ENCODE measurements at regions not wholly inside any gene's neighbourhood (a gene's known extent, or its start where the extent isn't known, plus 50 kb on each side); places are given as distances from the start of the nearest gene placed in this dataset.
"Not testable (repeated sequence)": the region's sequence is repeated elsewhere in the genome, so short reads cannot be mapped to it uniquely, and the experiment has no call there.

DNA sequence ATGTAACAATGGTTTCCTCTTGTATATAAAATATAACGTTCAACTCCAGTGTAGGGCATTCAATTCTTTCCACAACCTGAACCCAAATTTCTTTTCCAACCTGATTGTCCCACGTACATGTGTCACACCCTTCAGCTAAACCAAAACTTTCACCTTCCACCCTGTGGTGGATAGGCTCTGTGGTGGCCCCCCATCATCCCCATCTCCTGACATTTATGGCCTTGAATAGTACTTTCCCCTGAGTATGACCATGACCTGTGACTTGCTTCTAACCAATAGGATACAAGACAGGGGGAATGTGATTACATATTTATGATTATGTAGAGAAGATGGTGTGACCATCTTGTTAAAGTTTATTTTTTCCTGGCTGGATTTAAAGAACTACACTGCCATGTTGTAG, 377.0 kb downstream of the PTPRC start:
- Histone ChIP-seq H3K9me3 (ENCODE audit: low read depth, low read length) (no peaks in the 10 kb centered on the region), H3K4me3 (no peak overlapping the region), H3K27ac (no peak overlapping the region), H3K9ac (ENCODE audit: insufficient read length) (no peak overlapping the region), H3K36me3 (ENCODE audit: insufficient read depth, low read length) (no peaks in the 10 kb centered on the region)
- no peak for TF ChIP-seq EZH2 (IDR thresholded peaks at IDR 0.05)
- no peak for TF ChIP-seq POLR2AphosphoS5 (IDR thresholded peaks at IDR 0.05; ENCODE audit: borderline replicate concordance, low read depth, low read length)
- no peak for TF ChIP-seq FOXP2 (optimal IDR thresholded peaks at IDR 0.05; ENCODE audit: control extremely low read depth, extremely low read length, insufficient read depth)
- no peak for DNase-seq (ENCODE audit: low read depth, low spot score)

DNA sequence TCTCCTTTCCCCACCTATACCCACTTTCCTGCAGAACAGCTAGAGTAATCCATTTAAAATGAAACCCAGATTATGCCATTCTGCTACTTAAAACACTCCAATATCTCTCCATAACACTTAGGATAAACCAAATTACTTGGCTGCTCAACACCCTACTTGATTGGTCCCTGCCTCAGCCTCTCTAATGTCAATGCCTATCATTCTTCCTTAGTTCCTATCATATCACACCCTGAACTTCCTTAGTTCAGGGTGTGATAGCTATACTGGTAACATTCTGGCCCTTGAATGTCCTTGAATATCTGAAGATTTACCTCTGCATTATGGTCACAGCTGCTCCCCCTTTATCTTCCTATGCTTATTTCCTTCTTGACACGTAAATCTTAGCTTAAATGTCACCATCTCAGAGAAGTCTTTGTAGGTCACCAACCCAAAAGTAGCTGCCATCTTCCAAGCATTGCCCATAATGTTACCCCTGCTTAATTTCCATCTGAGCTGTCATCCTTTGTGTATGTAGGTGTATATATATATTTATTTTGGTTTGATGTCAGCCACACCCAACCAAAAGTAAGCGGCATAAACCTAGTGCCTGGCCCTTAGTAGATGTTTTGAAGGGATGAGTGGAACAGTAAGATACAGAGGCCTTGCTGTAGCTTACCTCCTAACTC, 379.8 kb downstream of the PTPRC start:
- TF ChIP-seq POLR2AphosphoS5 (IDR thresholded peaks at IDR 0.05; ENCODE audit: borderline replicate concordance, low read depth, low read length) (no peak), EZH2 (IDR thresholded peaks at IDR 0.05) (no peak), FOXP2 (optimal IDR thresholded peaks at IDR 0.05; ENCODE audit: control extremely low read depth, extremely low read length, insufficient read depth) (no peak)

DNA sequence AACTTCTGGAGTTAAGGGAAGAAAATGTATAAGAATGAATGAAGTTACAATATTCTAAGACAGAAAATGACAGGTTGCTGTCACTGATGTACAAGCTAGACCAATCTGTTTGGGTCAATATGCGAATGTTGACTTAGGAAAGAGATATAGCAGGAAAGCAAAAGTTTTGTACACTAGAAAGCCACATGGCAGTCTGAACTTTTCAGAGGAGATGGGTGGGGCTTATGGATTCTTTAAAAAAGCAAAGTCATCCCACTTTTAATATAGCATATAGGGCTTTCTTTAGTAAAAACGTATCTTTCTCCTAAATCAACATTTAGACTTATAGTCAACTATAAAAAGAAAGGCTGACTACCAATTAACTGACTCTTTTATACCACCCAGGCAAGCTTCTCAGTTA, 381.2 kb downstream of the PTPRC start:
- Histone ChIP-seq H3K4me3 (no peak overlapping the region), H3K9ac (ENCODE audit: insufficient read length) (peak overlapping the region; percentile 7), H3K36me3 (ENCODE audit: insufficient read depth, low read length) (0 out of 2 replicates have a peak, but pooled peaks cover 3% of the 10 kb centered on the region), H3K27ac (peak overlapping the region; percentile 51; the same call in 1 of the 2 replicates), H3K9me3 (ENCODE audit: low read depth, low read length) (no peaks in the 10 kb centered on the region; the same call in 1 of the 2 replicates)
- no peak for DNase-seq (ENCODE audit: low read depth, low spot score)
- TF ChIP-seq POLR2AphosphoS5 (IDR thresholded peaks at IDR 0.05; ENCODE audit: borderline replicate concordance, low read depth, low read length) (no peak), EZH2 (IDR thresholded peaks at IDR 0.05) (no peak), FOXP2 (optimal IDR thresholded peaks at IDR 0.05; ENCODE audit: control extremely low read depth, extremely low read length, insufficient read depth) (no peak)

More for the DNA sequence above, 379.8 kb downstream of the PTPRC start:
- 0 out of 2 replicates have a peak, but pooled peaks cover 3% of the 10 kb centered on the region for H3K36me3 ChIP-seq (ENCODE audit: insufficient read depth, low read length)
- no peak overlapping the region for H3K4me3 ChIP-seq
- no peak overlapping the region for H3K27ac ChIP-seq
- H3K9ac ChIP-seq (ENCODE audit: insufficient read length), result no peak overlapping the region
- no peaks in the 10 kb centered on the region; the same call in 1 of the 2 replicates for H3K9me3 ChIP-seq (ENCODE audit: low read depth, low read length)
- DNase-seq (ENCODE audit: low read depth, low spot score), result no peak

DNA sequence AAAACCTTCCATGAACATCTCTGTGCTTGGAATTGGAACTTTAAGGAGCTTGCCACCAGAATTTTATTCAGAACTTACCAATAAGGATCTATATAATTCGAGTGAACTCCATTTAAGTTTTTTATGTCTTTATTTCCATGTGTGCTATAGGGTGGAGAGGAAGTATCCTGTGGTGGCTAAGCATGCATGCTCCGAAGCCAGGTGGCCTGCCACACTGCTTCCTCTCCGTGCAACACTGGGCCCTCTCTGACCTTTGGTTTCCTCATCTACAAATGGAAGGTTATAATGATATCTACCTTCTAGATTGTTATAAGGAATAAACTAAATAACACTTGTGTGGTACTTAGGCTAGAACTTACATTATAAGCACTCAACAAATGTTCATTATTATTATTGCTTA, 382.1 kb downstream of the PTPRC start:
- Histone ChIP-seq H3K36me3 (ENCODE audit: insufficient read depth, low read length) (0 out of 2 replicates have a peak, but pooled peaks cover 3% of the 10 kb centered on the region), H3K9ac (ENCODE audit: insufficient read length) (no peak overlapping the region), H3K27ac (peak overlapping the region; percentile 51; the same call in 1 of the 2 replicates), H3K9me3 (ENCODE audit: low read depth, low read length) (no peaks in the 10 kb centered on the region; the same call in 1 of the 2 replicates), H3K4me3 (no peak overlapping the region)
- no peak for DNase-seq (ENCODE audit: low read depth, low spot score)
- TF ChIP-seq EZH2 (IDR thresholded peaks at IDR 0.05) (no peak), POLR2AphosphoS5 (IDR thresholded peaks at IDR 0.05; ENCODE audit: borderline replicate concordance, low read depth, low read length) (no peak), FOXP2 (optimal IDR thresholded peaks at IDR 0.05; ENCODE audit: control extremely low read depth, extremely low read length, insufficient read depth) (no peak)

DNA sequence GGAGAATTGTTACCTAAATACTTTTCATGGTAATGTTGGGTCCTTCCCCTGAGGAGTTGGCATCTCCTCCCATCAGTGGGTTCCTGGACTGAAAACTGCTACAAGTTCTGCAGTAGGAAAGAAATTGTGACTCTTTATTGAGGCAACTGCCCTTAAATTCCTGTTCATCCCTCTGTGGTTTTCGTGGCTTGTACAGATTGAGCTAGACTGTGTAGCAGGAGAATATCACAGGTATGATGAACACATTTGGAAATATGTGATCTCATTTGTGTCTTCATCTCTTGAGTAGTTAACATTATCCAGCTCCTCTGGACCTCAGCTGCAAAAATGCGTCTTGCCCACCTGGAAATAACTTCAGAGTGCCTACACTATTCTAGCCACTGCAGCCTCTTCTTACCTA, 390.6 kb downstream of the PTPRC start:
- Histone ChIP-seq H3K27ac (no peak overlapping the region), H3K9ac (ENCODE audit: insufficient read length) (no peak overlapping the region), H3K9me3 (ENCODE audit: low read depth, low read length) (no peaks in the 10 kb centered on the region), H3K36me3 (ENCODE audit: insufficient read depth, low read length) (no peaks in the 10 kb centered on the region; the same call in 1 of the 2 replicates), H3K4me3 (no peak overlapping the region)
- TF ChIP-seq EZH2 (IDR thresholded peaks at IDR 0.05), result no peak
- TF ChIP-seq FOXP2 (optimal IDR thresholded peaks at IDR 0.05; ENCODE audit: control extremely low read depth, extremely low read length, insufficient read depth), result no peak
- no peak for TF ChIP-seq POLR2AphosphoS5 (IDR thresholded peaks at IDR 0.05; ENCODE audit: borderline replicate concordance, low read depth, low read length)
- no peak for DNase-seq (ENCODE audit: low read depth, low spot score)

DNA sequence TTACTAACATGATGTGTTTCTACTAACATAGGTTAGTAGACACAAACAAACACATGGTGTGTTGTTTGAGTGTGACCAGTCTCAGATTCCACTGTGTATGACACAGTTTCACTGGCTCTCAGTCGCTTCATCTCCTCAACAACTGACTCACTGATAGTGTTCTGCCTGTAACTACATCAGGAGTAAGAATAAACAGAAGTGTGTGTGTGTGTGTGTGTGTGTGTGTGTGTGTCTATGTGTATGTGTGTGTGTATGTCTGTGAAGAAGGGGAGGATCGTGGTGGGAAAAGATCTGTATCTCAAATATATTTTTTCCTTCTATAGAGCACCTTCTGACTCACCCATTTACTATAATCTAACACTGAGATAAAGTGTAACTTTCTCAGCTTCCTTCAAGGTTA, 391.0 kb downstream of the PTPRC start:
- no peaks in the 10 kb centered on the region for H3K9me3 ChIP-seq (ENCODE audit: low read depth, low read length)
- no peak overlapping the region for H3K27ac ChIP-seq
- no peak overlapping the region for H3K9ac ChIP-seq (ENCODE audit: insufficient read length)
- TF ChIP-seq FOXP2 (optimal IDR thresholded peaks at IDR 0.05; ENCODE audit: control extremely low read depth, extremely low read length, insufficient read depth), result no peak
- TF ChIP-seq EZH2 (IDR thresholded peaks at IDR 0.05), result no peak
- TF ChIP-seq POLR2AphosphoS5 (IDR thresholded peaks at IDR 0.05; ENCODE audit: borderline replicate concordance, low read depth, low read length), result no peak
- H3K36me3 ChIP-seq (ENCODE audit: insufficient read depth, low read length), result no peaks in the 10 kb centered on the region; the same call in 1 of the 2 replicates
- no peak for DNase-seq (ENCODE audit: low read depth, low spot score)
- no peak overlapping the region for H3K4me3 ChIP-seq

DNA sequence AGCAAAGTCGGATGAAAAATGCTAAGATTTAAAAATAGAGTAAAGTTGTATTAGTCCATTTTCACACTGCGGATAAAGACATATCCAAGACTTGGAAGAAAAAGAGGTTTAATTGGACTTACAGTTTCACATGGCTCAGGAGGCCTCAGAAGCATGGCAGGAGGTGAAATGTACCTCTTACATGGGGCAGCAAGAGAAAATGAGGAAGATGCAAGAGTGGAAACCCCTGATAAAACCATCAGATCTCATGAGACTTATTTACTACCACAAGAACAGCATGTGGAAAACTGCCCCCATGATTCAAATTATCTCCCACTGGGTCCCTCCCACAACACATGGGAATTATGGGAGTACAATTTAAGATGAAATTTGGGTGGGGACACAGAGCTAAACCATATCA, 391.7 kb downstream of the PTPRC start:
- H3K9ac ChIP-seq (ENCODE audit: insufficient read length); H3K36me3 ChIP-seq (ENCODE audit: insufficient read depth, low read length); H3K9me3 ChIP-seq (ENCODE audit: low read depth, low read length); H3K27ac ChIP-seq; DNase-seq (ENCODE audit: low read depth, low spot score); H3K4me3 ChIP-seq: not testable (repeated sequence)

DNA sequence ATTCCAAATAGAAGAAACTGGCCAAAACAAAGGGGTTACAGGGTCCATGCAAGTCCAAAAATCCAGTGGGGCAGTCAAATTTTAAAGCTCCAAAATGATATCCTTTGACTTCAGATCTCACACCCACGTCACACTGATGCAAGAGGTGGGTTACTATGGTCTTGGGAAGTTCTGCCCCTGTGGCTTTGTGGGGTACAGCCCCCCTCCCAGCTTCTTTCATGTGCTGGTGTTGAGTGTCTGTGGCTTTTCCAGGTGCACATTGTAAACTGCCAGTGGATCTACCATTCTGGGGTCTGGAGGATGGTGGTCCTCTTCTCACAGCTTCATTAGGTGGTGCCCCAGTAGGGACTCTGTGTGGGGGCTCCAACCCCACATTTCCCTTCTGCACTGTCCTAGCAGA, 392.3 kb downstream of the PTPRC start:
- not testable (repeated sequence) for H3K9me3 ChIP-seq (ENCODE audit: low read depth, low read length); H3K9ac ChIP-seq (ENCODE audit: insufficient read length); H3K4me3 ChIP-seq; H3K27ac ChIP-seq; DNase-seq (ENCODE audit: low read depth, low spot score); H3K36me3 ChIP-seq (ENCODE audit: insufficient read depth, low read length)

DNA sequence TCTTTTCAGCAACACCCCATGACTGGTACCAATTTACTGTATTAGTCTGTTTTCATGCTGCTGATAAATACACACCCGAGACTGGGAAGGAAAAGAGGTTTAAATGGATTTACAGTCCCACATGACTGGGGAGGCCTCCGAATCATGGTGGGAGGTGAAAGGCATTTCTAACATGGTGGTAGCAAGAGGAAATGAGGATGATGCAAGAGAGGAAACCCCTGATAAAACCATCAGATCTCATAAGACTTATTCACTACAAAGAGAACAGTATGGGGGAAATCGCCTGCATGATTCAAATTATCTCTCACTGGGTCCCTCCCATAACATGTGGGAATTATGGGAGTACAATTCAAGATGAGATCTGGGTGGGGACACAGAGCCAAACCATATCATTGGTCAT, 393.6 kb downstream of the PTPRC start:
- H3K27ac ChIP-seq, result peak overlapping the region; percentile 49; the same call in 1 of the 2 replicates
- H3K9ac ChIP-seq (ENCODE audit: insufficient read length); H3K4me3 ChIP-seq; H3K9me3 ChIP-seq (ENCODE audit: low read depth, low read length); H3K36me3 ChIP-seq (ENCODE audit: insufficient read depth, low read length): not testable (repeated sequence)
- DNase-seq (ENCODE audit: low read depth, low spot score), result peak; percentile 67

Data from SK-N-MC (cell line).